HG03432 (cell line): ENCODE measurements at regions not wholly inside any gene's neighbourhood (a gene's known extent, or its start where the extent isn't known, plus 50 kb on each side); places are given as distances from the start of the nearest gene placed in this dataset.

Source experiments
- ATAC-seq: cut with Tn5 transposase; IDR thresholded peaks from one replicate; pipeline ENCODE4 v1.9.1; 2021; ENCODE audit warnings: mild to moderate bottlenecking, moderate library complexity; ENCODE audit not compliant: unreplicated experiment

DNA sequence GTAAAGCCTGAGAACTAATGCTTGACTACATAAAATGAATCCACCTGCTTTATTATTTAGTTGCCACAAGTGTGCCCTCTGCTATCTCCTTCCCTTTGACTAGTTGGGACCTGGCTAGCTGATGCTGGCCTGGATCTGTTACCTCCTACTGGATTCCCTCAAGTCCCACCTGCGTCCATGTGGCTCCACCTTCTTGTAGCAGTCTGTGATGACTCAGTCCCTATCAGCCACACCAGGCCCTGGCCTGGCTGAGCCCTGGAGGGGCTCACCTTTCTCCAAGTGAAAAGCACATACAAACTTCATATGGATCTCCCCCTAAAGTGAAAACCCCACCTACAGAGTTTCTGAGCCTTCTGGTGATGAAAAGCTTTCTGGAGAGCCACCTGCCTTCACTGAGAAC lies 611.4 kb downstream of the SEMA5A start:
- ATAC-seq = no peak

- no peak for ATAC-seq
Measured at GRCh38 chr5:8940934-8941333, 604.9 kb downstream of the SEMA5A start.

- ATAC-seq = no peak
Measured at GRCh38 chr5:8943301-8943700, 602.6 kb downstream of the SEMA5A start.

DNA sequence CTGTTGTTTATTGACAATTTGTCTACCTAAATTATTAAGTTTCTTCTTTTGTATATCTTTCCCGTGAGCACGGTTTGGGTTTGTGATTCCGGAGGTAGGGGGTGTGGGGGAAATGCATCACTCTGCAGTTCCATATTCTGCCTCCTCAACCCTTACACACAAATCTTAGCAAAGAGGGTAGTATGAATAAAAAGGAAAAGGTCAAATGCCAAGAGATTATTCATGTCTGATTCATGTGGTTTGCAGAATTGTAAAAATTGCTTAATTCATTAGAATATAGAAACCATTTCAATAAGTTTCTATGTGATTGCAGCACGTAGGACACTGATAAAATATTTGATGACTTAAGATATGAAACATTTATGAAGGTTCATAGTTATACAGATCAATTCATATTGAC lies 601.9 kb downstream of the SEMA5A start:
- no peak for ATAC-seq

GRCh38 chr5:8945972-8946371 lies 599.9 kb downstream of the SEMA5A start:
- no peak for ATAC-seq

DNA sequence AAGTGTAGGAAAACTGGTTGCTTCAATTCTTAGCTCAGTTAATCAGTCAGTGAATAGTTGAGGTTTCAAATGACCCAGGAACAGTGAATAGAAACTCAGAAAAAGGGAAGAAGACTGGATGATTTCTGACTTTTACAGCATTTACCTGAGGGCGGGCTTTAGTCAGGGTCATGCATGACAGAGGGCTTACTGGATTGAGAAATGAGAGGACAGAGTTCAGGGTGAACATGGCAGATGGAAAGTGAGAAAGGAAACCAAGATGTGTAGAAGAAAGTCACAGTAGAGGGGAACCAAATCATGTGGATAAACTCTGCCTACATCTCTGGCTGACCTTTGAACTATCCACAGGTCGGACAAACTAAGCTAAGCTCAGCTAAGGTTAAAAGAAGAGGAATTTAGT lies 596.0 kb downstream of the SEMA5A start:
- ATAC-seq = peak; percentile 97

GRCh38 chr5:8952147-8952546 lies 593.7 kb downstream of the SEMA5A start:
- ATAC-seq = no peak

DNA sequence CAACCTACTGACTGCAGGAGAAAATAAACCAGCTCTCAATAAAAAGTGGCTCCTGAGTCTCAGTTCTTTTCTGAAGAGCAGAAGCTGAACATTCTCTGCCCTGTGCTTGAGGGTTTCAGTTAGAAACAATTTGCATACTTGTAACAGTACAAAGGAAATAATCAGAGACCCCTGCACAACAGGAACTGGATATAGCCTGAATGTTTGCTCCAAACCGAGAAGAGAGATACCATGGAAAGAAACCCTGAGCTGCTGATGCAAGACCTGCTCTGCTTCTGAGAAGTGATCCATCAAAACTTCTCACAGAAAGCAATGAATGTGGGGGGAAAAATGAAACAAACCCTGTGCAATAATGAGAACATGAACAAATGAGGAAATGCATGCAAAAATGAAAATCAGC lies 592.9 kb downstream of the SEMA5A start:
- peak; percentile 39 for ATAC-seq

DNA sequence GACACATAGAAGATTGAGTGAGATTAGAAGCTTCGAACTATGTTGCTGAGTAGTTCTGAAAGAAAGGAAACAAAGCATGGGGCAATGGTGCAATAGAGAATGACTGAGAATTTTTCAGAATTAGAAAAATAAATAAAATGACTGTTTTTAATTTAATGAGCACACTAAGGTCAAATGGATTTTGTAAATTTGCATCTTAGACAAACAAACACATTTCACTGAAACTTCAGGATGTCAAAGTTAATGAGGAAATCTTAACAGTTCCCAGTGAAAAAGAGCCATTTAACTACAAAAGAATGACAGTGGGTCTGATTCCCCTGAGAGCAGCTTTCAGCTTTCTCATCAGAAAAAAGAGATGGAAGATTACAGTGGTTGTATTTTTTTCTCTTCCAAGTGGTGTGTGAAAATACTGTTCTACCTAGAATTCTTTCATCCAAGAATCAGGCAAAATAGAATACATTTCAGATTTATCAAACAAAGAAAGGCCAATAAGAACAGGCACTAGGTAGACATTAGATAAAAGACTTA lies 591.9 kb downstream of the SEMA5A start:
- ATAC-seq = no peak

GRCh38 chr5:8954801-8955200 lies 591.1 kb downstream of the SEMA5A start:
- no peak for ATAC-seq

DNA sequence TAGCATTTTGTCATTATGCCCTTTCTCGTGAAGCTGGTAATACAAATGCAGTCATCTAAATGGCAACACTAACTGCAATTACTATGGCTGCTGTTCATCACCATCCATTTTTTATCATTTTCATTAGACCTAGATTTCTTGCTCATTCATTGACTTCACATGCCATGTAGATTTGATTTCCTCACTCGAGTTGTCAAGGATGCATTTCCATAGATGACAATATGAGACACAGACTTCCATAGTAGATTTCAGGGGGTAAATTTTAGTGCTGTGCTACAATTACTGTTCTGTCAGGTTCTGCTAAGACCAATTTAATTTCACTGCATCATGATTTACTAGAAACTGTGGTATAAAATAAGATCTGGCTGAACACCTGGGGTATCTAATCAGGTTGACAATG lies 589.2 kb downstream of the SEMA5A start:
- no peak for ATAC-seq

GRCh38 chr5:8958602-8959001 lies 587.3 kb downstream of the SEMA5A start:
- no peak for ATAC-seq

- no peak for ATAC-seq
Measured at GRCh38 chr5:8961219-8961618, 584.7 kb downstream of the SEMA5A start.

GRCh38 chr5:8961956-8962355 lies 583.9 kb downstream of the SEMA5A start:
- ATAC-seq = no peak

DNA sequence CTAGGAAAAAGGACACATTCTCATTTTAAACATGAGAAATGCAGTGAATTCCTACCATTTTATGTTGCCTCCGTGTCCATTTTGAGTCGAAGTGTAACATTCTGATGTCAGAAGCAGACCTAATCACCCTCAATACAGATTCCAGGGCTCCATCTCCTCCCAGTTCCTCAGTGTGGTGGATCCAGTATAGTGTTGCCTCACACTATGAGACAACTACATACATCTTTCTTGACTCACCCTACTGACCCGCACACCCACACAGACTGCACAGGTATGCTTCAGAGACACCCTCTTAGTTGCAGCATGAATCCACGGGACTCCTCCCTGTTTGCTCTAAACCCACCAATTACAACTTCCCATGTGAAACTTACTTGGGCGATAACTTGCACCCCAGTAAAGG lies 564.9 kb downstream of the SEMA5A start:
- ATAC-seq = no peak

DNA sequence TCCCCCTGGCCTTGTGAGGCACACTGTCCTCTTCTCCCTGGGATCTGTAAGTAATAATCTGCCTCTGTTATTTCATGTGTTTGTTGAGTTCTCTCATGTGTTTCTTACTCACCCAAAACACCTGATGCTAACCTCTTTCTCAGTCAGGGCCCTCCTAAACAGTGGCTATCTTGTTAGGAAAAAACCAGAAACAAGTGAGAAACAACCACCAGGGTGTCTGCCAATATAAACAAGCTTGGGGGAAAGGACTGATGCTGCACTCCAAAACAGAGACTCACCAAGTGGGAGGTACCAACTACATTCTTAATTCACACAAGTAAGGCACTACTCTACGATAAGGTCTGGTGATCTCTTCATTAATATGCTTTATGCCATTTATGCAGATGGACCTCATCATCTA lies 564.4 kb downstream of the SEMA5A start:
- ATAC-seq = no peak

DNA sequence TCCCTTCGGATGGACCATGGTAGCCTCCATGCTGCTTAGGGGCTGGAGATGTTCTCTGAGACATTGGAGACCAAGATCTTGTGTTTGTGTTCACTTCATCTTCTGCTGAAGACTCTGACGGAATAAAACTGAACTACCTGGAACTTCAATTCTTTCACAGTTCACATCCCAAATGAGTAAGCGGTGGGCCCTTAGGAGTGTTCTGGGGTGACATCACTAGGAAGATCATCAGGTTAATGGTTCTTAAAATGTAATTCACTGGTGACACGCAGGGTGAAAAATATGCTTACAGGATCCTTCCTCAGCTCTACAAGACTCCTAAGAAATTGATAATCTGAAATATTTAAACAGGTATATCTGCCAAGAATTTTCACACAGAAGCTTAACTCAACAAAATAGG lies 561.5 kb downstream of the SEMA5A start:
- ATAC-seq = no peak
